ENCODE measurements at regions not wholly inside any gene's neighbourhood (a gene's known extent, or its start where the extent isn't known, plus 50 kb on each side); places are given as distances from the start of the nearest gene placed in this dataset.

- no peak for DNase-seq
Measured at GRCh38 chr6:77403424-77403823, 59.9 kb downstream of the HTR1B start.

DNA sequence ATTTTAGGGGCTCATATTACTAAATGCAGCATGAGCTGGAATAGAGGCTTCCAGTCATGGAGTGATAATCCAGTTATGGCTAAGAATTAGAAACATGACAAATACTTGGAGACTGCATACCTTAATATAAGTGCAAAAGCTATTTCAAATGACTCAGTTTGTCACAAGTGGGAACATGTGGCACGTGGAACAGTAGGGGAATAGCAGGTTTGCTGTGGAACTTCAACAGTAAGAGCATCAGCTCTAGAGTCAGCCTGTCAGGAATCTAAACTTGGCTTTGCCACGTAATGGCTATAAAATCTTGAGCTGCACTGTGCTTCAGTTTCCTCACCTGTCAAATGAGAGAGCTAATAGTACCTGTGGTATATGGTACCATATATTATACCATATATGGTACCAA is 62.1 kb downstream of the HTR1B start:
- DNase-seq: no peak

GRCh38 chr6:77397561-77397960 is 65.7 kb downstream of the HTR1B start:
- no peak for DNase-seq

DNA sequence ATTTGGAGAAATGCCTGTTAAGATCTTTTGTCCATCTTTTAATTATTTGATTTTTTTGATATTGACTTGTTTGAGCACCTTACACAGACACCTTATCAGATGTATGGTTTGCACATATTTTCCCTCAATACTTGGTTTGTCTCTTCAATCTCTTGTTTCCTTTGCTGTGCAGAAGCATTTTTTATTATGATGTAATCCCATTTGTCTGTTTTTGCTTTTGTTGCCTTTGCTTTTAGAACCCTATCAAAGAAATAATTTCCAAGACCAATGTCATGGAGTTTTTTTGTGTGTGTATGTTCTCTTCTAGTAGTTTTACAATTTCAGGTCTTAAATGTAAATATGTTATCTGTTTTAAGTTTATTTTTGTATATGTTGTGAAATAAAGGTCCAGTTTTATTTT is 73.9 kb downstream of the HTR1B start:
- DNase-seq: no peak

- no peak for DNase-seq
Measured at GRCh38 chr6:77383026-77383425, 80.3 kb downstream of the HTR1B start.

- DNase-seq: no peak
Measured at GRCh38 chr6:77373955-77374354, 89.3 kb downstream of the HTR1B start.

DNA sequence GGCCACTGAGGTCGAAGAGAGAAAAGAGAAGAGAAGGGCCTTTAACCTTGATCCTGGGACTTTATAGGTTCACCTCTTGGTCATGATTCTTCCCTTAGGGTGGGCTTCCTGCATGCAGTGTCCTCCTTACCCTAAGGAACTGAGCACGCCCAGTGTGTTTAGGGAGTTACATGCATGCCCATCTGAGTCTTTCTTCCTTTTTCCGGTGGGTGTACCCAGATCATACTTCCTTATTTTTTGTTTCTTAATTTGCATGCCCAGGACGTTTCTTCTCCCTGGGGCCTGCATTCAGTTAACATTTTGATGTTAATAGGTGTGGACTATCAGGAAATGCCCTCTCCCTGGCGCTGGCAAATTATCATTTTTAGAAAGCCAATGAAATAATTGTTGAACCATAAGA is 91.5 kb downstream of the HTR1B start:
- no peak for DNase-seq

- DNase-seq: no peak
Measured at GRCh38 chr6:77368660-77369313, 94.5 kb downstream of the HTR1B start.

GRCh38 chr6:77366798-77367197 is 96.5 kb downstream of the HTR1B start:
- no peak for DNase-seq

- DNase-seq: no peak
Measured at GRCh38 chr6:77363702-77364101, 99.6 kb downstream of the HTR1B start.

DNA sequence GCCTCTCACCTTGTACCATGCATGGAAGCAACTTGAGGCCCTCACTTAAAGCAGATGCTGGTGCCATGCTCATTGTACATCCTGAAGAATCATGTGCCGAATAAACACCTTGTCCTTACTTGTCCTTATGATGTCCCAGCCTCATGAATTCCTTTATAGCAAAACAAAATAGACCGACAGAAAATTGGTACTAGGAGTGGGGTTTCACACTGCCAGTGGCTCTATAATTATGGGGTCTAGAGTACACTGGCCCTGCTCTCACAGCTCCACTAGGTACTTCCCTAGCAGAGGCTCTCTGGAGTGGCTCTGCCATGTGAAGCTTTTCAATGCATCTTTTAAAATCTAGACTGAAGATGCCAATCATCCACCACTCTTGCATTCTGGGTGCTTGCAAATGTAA is 101.2 kb downstream of the HTR1B start:
- DNase-seq: no peak

- no peak for DNase-seq
Measured at GRCh38 chr6:77361018-77361417, 102.3 kb downstream of the HTR1B start.

- DNase-seq: no peak
Measured at GRCh38 chr6:77356821-77357220, 106.5 kb downstream of the HTR1B start.

GRCh38 chr6:77354581-77354980 is 108.7 kb downstream of the HTR1B start:
- no peak for DNase-seq

GRCh38 chr6:77353129-77353528 is 110.2 kb downstream of the HTR1B start:
- DNase-seq: no peak

DNA sequence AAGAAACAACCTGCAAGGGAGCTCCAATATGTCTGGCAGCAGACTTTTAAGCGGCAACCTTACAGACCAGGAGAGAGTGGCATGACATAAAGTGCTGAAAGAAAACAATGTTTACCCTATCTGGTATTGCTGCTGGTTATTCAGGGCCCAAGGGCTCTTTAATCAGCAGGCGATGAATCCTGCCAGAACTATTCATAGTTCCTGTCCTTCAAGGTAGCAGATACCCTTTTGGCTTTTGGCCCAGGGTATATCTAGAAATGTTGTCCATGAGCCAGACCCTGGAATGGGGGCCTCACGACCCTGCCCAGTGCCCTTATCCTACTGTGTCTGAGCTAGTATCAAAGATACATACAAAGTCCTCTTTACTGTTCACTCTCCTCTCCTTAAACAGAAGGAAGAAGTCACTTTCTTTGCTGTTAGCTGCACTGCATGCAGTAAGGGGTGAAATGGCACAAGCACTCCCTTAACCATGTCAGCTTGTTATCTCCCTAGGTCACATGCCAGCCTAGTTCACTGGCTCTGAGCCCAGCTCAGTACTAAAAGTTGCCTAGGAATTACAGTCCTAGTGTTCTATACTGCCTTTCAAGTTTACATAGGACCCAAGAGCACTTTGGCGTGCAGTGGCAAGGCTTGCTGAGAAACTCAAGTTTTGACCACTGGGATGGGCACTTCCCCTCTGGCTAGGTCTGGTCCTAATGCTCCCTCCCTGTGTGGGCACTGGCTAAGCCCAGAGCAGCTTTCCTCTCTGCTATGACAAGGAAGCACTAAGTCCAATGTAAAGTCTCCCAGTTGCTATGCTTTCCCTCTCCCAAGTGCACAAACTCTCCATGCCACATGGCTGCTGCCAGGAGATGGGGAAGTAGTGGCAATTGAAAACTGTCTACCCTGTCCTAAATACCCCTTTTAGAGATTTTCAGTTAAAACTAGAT is 122.0 kb downstream of the HTR1B start:
- no peak for DNase-seq

DNA sequence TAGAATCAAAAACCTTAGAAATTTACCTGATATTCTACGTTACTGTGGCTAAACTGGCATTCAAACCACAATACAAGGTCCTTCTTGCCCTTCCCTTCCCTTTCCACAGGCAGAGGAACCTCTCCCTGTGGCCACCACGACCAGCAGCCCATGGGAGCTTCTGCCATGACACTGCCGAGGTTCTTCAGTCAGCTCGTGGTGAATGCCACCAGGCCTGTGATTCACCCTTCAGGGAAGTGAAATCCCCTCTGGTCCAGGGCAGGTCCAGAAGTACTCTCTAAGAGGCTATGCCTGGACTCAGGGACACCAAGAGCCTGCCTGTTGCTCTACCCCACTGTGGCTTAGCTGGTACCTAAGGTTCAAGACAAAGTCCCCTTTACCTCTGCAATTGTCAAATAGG is 123.0 kb downstream of the HTR1B start:
- no peak for DNase-seq

GRCh38 chr6:77339926-77340325 is 123.4 kb downstream of the HTR1B start:
- DNase-seq: no peak

GRCh38 chr6:77337392-77337791 is 125.9 kb downstream of the HTR1B start:
- no peak for DNase-seq

- no peak for DNase-seq
Measured at GRCh38 chr6:77334093-77334492, 129.2 kb downstream of the HTR1B start.

DNA sequence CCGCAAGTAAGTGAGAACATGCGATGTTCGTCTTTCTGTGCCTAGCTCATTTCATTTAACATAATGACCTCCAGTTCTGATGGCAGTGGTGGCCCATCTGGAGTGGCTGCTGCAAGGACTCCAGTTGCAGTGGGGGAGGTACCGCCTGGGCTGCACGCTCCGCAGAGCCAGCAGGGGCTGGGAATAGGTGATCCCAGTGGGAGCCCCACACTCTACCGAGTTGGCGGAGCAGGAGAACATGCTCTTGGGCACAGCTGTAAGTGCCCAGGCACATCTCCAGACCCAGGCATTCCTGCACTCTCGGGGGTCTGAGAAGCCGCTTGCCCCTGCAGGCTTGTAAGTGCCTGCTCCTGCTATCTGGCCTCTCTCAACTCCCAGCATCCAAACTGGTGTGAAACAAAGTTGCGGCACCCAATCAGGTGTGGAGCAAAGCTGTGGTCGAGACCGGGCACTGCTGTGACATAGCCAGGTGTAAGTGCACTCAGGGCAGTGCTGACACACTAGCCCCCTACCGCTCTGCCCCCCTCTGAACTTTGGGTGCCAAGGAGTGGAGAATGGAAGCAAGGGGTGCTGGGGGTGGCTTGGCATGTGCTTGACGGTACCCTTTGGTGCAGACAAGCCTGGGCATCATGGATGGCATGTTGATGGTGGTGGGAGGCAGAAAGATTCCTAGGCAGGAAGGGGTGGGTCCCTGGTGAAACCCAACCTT is 130.2 kb downstream of the HTR1B start:
- no peak for DNase-seq

DNA sequence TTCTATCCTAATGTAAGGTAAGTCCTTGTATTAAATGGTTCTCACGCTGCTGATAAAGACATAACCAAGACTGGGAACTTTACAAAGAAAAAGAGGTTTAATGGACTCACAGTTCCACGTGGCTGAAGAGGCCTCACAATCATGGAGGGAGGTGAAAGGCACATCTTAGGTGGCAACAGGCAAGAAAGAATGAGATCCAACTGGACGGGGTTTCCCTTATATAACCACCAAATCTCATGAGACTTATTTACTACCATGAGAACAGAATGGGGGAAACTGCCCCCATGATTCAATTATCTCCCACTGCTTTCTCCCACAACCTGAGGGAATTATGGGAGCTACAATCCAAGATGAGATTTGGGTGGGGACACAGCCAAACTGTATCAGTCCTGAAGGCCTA is 136.6 kb downstream of the HTR1B start:
- DNase-seq: no peak

DNA sequence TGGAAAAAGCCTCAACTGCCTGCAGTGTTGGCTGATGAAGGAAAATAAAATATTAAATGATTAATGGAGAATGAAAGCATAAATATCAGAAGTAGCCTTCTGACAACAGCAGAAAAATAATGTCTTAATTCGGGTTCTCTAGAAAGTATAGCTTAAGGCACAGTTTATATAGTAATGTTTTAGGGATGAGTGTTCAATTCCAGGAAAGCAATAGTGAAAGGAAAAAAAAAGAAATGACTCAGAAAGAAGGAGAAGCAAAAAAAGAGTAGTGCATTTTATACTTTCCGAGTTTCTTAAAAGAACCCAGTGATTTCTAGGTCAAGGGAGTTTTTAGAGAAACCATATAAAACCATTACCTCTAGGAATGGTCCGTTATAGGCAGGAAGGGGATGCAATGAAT is 137.3 kb downstream of the HTR1B start:
- no peak for DNase-seq

GRCh38 chr6:77324866-77325265 is 138.4 kb downstream of the HTR1B start:
- no peak for DNase-seq
